Type B pancreatic cell (in vitro differentiated cells): ENCODE measurements at regions not wholly inside any gene's neighbourhood (a gene's known extent, or its start where the extent isn't known, plus 50 kb on each side); places are given as distances from the start of the nearest gene placed in this dataset.

Experiments
- DNase-seq: peaks from one replicate; pipeline ENCODE4 v3.0.0; 2021; ENCODE audit warnings: mixed read lengths; ENCODE audit not compliant: unreplicated experiment; ENCODE audit errors: extremely low spot score
- H3K27ac Mint-ChIP-seq: 2 replicates; pipeline ENCODE4 v1.8.0; 2021; ENCODE audit warnings: mild to moderate bottlenecking, mixed read lengths
- H3K27me3 Mint-ChIP-seq: 2 replicates; pipeline ENCODE4 v1.8.0; 2021; ENCODE audit warnings: mixed read lengths
- H3K36me3 Mint-ChIP-seq: 2 replicates; pipeline ENCODE4 v1.8.0; 2021; ENCODE audit warnings: mixed read lengths
- H3K4me1 Mint-ChIP-seq: one replicate; pipeline ENCODE4 v1.8.0; 2021; ENCODE audit warnings: mixed read lengths; ENCODE audit not compliant: unreplicated experiment
- H3K4me3 Mint-ChIP-seq: 2 replicates; pipeline ENCODE4 v1.8.0; 2021; ENCODE audit warnings: mild to moderate bottlenecking, mixed read lengths
- H3K9me3 Mint-ChIP-seq: 2 replicates; pipeline ENCODE4 v1.8.0; 2021; ENCODE audit warnings: mixed read lengths
- CTCF ChIP-seq: fragments of 200-600 bp; sonication (generic); conservative IDR thresholded peaks from 2 replicates; pipeline ENCODE4 v1.5.0; 2021; ENCODE audit warnings: antibody characterized with exemption, mild to moderate bottlenecking

- Mint-ChIP-seq H3K27ac (no peak overlapping the region), H3K4me3 (no peak overlapping the region), H3K9me3 (peaks cover 6% of the 10 kb centered on the region)
These were observed 118.4 kb upstream of the IRX5 start for GRCh38 chr16:54812229-54812628.

GRCh38 chr16:54808890-54809289 lies 121.8 kb upstream of the IRX5 start:
- no peak for TF ChIP-seq CTCF
- Mint-ChIP-seq H3K27me3 (peaks cover 4% of the 10 kb centered on the region), H3K4me1 (no peaks in the 10 kb centered on the region), H3K4me3 (no peak overlapping the region), H3K36me3 (no peaks in the 10 kb centered on the region), H3K27ac (no peak overlapping the region), H3K9me3 (peaks cover 6% of the 10 kb centered on the region)
- DNase-seq, result no peak

More at GRCh38 chr16:54812229-54812628, 118.4 kb upstream of the IRX5 start:
- TF ChIP-seq CTCF, result no peak
- Mint-ChIP-seq H3K27me3 (peaks cover 4% of the 10 kb centered on the region), H3K36me3 (no peaks in the 10 kb centered on the region), H3K4me1 (peaks cover 3% of the 10 kb centered on the region)
- no peak for DNase-seq

GRCh38 chr16:54806881-54807360 lies 123.7 kb upstream of the IRX5 start:
- no peak overlapping the region for H3K4me3 Mint-ChIP-seq
- H3K36me3 Mint-ChIP-seq, result no peaks in the 10 kb centered on the region
- TF ChIP-seq CTCF, result no peak
- no peak for DNase-seq
- peaks cover 3% of the 10 kb centered on the region for H3K27me3 Mint-ChIP-seq
- no peaks in the 10 kb centered on the region for H3K4me1 Mint-ChIP-seq
- no peak overlapping the region for H3K27ac Mint-ChIP-seq
- peaks cover 6% of the 10 kb centered on the region for H3K9me3 Mint-ChIP-seq

- no peak for DNase-seq
- Mint-ChIP-seq H3K27me3 (peaks cover 3% of the 10 kb centered on the region), H3K4me1 (no peaks in the 10 kb centered on the region), H3K27ac (no peak overlapping the region), H3K36me3 (no peaks in the 10 kb centered on the region), H3K9me3 (peaks cover 6% of the 10 kb centered on the region), H3K4me3 (no peak overlapping the region)
- TF ChIP-seq CTCF, result no peak
These were observed 124.3 kb upstream of the IRX5 start for GRCh38 chr16:54806378-54806777.

- no peak overlapping the region for H3K4me3 Mint-ChIP-seq
These were observed 125.0 kb upstream of the IRX5 start for GRCh38 chr16:54805648-54806047.

More at GRCh38 chr16:54805648-54806047, 125.0 kb upstream of the IRX5 start:
- Mint-ChIP-seq H3K4me1 (peaks cover 6% of the 10 kb centered on the region), H3K27me3 (peaks cover 3% of the 10 kb centered on the region), H3K9me3 (peaks cover 6% of the 10 kb centered on the region), H3K36me3 (no peaks in the 10 kb centered on the region), H3K27ac (no peak overlapping the region)
- no peak for TF ChIP-seq CTCF
- no peak for DNase-seq
